ENCODE measurements at regions not wholly inside any gene's neighbourhood (a gene's known extent, or its start where the extent isn't known, plus 50 kb on each side); places are given as distances from the start of the nearest gene placed in this dataset.

DNA sequence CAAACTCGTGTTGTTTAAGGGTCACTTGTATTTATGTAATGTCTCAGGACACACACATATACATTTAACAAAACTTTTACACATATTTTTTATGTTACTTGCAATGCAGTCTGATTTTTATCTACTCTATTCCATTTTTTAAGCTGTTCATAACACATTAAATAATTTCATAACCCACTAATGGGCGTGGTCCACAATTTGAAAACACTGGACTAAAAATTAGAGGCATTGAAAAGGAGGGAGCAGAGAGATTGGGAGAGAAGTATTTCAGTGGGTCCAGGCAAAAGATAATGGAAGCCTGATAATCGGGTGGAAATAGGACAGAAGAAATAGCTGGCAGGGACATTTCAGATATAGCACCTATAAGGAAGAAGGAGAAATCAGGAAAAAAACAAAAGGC lies 597.3 kb upstream of the CLINT1 start:
- Histone ChIP-seq H3K79me2 (ENCODE audit: low read depth) (no peaks in the 10 kb centered on the region), H3K9me2 (ENCODE audit: insufficient read depth) (no peaks in the 10 kb centered on the region), H4K20me1 (ENCODE audit: insufficient read depth) (no peaks in the 10 kb centered on the region), H3K27ac (no peak overlapping the region), H2AFZ (no peak overlapping the region), H3K4me1 (replicated peaks; ENCODE audit: insufficient read depth) (no peaks in the 10 kb centered on the region), H3F3A (ENCODE audit: insufficient read depth, low read depth) (no peaks in the 10 kb centered on the region), H3K4me2 (no peak overlapping the region), H3K9me3 (ENCODE audit: insufficient read depth, low read depth) (no peaks in the 10 kb centered on the region), H3K27me3 (ENCODE audit: insufficient read depth, low read depth) (peaks cover 15% of the 10 kb centered on the region; the same call in 1 of the 2 replicates), H3K4me3 (no peak overlapping the region), H3K36me3 (ENCODE audit: low read depth) (no peaks in the 10 kb centered on the region)
- DNase-seq = no peak
- ChIA-PET POLR2A (ENCODE audit: unreplicated experiment) (no interaction called here), CTCF (no interaction called here)
- TF ChIP-seq EZH2 (IDR thresholded peaks at IDR 0.05; ENCODE audit: low read depth) = no peak
- TF ChIP-seq, protein P1, sequence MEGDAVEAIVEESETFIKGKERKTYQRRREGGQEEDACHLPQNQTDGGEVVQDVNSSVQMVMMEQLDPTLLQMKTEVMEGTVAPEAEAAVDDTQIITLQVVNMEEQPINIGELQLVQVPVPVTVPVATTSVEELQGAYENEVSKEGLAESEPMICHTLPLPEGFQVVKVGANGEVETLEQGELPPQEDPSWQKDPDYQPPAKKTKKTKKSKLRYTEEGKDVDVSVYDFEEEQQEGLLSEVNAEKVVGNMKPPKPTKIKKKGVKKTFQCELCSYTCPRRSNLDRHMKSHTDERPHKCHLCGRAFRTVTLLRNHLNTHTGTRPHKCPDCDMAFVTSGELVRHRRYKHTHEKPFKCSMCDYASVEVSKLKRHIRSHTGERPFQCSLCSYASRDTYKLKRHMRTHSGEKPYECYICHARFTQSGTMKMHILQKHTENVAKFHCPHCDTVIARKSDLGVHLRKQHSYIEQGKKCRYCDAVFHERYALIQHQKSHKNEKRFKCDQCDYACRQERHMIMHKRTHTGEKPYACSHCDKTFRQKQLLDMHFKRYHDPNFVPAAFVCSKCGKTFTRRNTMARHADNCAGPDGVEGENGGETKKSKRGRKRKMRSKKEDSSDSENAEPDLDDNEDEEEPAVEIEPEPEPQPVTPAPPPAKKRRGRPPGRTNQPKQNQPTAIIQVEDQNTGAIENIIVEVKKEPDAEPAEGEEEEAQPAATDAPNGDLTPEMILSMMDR (conservative IDR thresholded peaks at IDR 0.05) = no peak
- BruUV-seq (replicated peaks) = no TSS peak
- intact Hi-C loops (cut with micrococcal nuclease; ENCODE audit: unreplicated experiment) = no loop called here

- no peak overlapping the region for H3K27ac ChIP-seq
Observed at GRCh38 chr5:158451993-158452672, 593.2 kb upstream of the CLINT1 start.

DNA sequence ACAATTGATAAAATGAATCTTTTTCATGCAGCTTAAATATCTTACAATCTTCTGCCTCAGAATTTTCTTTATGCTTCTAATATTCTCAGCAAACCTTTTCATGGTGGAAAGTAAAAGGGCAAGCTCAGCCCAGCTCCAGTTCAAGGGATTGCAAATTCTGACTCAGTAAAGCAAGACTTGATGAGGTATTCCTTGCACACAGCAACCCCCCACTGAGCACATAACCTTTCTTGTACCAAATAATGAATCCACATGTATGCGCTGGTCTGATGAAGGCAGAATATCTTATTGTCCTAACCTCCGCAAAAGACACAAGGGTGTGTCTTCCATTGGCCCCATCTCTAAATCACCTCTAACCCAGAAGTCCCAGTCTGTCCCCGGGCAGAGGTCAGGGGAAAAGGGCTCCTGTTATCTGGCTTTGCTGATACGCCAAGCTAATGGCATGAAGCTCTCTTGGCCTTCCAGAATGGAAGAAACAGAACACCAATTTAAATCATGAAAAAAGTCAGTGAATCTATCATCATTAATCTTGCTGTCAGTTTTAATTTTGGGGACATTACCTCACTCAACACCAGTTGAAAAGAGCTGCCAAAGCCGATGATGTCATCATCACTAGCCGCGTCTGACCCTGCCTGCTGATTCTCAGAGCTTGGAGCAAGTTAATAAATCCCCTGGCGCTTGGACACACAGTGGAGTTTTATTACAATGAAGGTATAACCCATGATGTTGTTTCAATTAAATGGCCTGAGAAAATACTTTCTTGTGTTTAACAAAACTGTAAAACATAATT lies 592.5 kb upstream of the CLINT1 start:
- POLR2A ChIA-PET (ENCODE audit: unreplicated experiment) = no interaction called here
- TF ChIP-seq, protein P1 (conservative IDR thresholded peaks at IDR 0.05) = no peak
- TF ChIP-seq EZH2 (IDR thresholded peaks at IDR 0.05; ENCODE audit: low read depth) = no peak
- Histone ChIP-seq H3K4me2 (no peak overlapping the region), H3K9me2 (ENCODE audit: insufficient read depth) (no peaks in the 10 kb centered on the region), H3K79me2 (ENCODE audit: low read depth) (no peaks in the 10 kb centered on the region), H4K20me1 (ENCODE audit: insufficient read depth) (no peaks in the 10 kb centered on the region), H3K4me3 (no peak overlapping the region), H3K27ac (no peak overlapping the region), H3K27me3 (ENCODE audit: insufficient read depth, low read depth) (peaks cover 22% of the 10 kb centered on the region; the same call in 1 of the 2 replicates), H3K9me3 (ENCODE audit: insufficient read depth, low read depth) (no peaks in the 10 kb centered on the region), H3K4me1 (replicated peaks; ENCODE audit: insufficient read depth) (no peaks in the 10 kb centered on the region), H2AFZ (no peak overlapping the region), H3F3A (ENCODE audit: insufficient read depth, low read depth) (no peaks in the 10 kb centered on the region), H3K36me3 (ENCODE audit: low read depth) (no peaks in the 10 kb centered on the region)
- CTCF ChIA-PET = no interaction called here
- no peak for DNase-seq
- intact Hi-C loops (cut with micrococcal nuclease; ENCODE audit: unreplicated experiment) = no loop called here
- BruUV-seq (replicated peaks) = no TSS peak

More at GRCh38 chr5:158451993-158452672, 593.2 kb upstream of the CLINT1 start:
- Histone ChIP-seq H3K79me2 (ENCODE audit: low read depth) (no peaks in the 10 kb centered on the region), H3K4me1 (replicated peaks; ENCODE audit: insufficient read depth) (no peaks in the 10 kb centered on the region), H2AFZ (no peak overlapping the region), H4K20me1 (ENCODE audit: insufficient read depth) (no peaks in the 10 kb centered on the region), H3K9me3 (ENCODE audit: insufficient read depth, low read depth) (no peaks in the 10 kb centered on the region), H3K36me3 (ENCODE audit: low read depth) (no peaks in the 10 kb centered on the region), H3K27me3 (ENCODE audit: insufficient read depth, low read depth) (peaks cover 22% of the 10 kb centered on the region; the same call in 1 of the 2 replicates), H3K4me3 (no peak overlapping the region), H3K4me2 (no peak overlapping the region), H3K9me2 (ENCODE audit: insufficient read depth) (no peaks in the 10 kb centered on the region), H3F3A (ENCODE audit: insufficient read depth, low read depth) (no peaks in the 10 kb centered on the region)
- intact Hi-C loops (cut with micrococcal nuclease; ENCODE audit: unreplicated experiment) = no loop called here
- BruUV-seq (replicated peaks) = no TSS peak
- DNase-seq = no peak
- CTCF ChIA-PET = no interaction called here
- POLR2A ChIA-PET (ENCODE audit: unreplicated experiment) = no interaction called here
- no peak for TF ChIP-seq EZH2 (IDR thresholded peaks at IDR 0.05; ENCODE audit: low read depth)
- TF ChIP-seq, protein P1 (conservative IDR thresholded peaks at IDR 0.05) = no peak
